ENCODE measurements at regions not wholly inside any gene's neighbourhood (a gene's known extent, or its start where the extent isn't known, plus 50 kb on each side); places are given as distances from the start of the nearest gene placed in this dataset.

DNA sequence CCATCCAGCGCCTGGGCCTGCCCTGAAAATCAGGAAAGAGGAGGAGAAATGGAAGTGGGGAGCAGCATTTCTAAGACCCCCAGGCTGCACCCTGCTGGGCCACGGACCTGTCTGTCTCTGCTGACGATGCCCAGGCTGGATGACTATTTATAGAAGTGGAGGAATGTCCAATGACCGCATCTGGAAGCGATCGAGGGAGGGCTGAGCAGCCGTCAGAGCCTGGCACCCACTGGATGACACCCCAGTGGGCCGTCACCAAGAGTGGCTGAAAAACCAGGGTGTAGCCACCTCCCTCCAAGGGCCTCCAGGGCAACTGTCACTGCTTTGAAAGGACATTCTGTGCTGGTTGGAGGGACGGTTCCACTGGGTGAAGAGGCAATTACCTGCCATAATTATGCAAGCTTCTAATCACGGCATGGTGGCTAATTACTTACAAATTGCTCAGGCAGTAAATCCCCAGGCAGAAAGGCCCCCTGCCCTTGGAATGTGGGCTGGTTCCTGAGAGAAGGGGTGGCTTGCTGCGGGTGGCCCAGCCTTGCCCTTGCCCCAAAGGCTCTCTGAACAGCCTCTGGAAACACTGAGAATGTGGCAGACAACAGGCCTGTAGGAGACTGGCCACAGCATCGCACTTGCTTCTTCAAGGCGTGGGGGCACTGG is 332.1 kb downstream of the C16orf95 start:
- Histone ChIP-seq H3K27ac (no peak overlapping the region), H3K36me3 (ENCODE audit: low read depth, missing control alignments) (no peaks in the 10 kb centered on the region), H3K27me3 (no peaks in the 10 kb centered on the region), H3K4me1 (no peaks in the 10 kb centered on the region), H3K9me3 (no peaks in the 10 kb centered on the region), H3K4me3 (no peak overlapping the region)
- TF ChIP-seq POLR2A (IDR thresholded peaks at IDR 0.05) = no peak
- TF ChIP-seq, protein P1, sequence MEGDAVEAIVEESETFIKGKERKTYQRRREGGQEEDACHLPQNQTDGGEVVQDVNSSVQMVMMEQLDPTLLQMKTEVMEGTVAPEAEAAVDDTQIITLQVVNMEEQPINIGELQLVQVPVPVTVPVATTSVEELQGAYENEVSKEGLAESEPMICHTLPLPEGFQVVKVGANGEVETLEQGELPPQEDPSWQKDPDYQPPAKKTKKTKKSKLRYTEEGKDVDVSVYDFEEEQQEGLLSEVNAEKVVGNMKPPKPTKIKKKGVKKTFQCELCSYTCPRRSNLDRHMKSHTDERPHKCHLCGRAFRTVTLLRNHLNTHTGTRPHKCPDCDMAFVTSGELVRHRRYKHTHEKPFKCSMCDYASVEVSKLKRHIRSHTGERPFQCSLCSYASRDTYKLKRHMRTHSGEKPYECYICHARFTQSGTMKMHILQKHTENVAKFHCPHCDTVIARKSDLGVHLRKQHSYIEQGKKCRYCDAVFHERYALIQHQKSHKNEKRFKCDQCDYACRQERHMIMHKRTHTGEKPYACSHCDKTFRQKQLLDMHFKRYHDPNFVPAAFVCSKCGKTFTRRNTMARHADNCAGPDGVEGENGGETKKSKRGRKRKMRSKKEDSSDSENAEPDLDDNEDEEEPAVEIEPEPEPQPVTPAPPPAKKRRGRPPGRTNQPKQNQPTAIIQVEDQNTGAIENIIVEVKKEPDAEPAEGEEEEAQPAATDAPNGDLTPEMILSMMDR (IDR thresholded peaks at IDR 0.05) = no peak
- no peak for DNase-seq
- 73 to 78% methylated on average over 10 to 13 of the region's 13 CpGs for WGBS, 2 donors
- intact Hi-C loops (cut with DNase I; ENCODE audit: low total_unique reads) = no loop called here

GRCh38 chr16:86985648-86986015 is 331.6 kb downstream of the C16orf95 start:
- no peak overlapping the region for H3K27ac ChIP-seq
- no peaks in the 10 kb centered on the region for H3K4me1 ChIP-seq
- intact Hi-C loops (cut with DNase I; ENCODE audit: low total_unique reads) = no loop called here
- H3K27me3 ChIP-seq = no peaks in the 10 kb centered on the region
- no peak overlapping the region for H3K4me3 ChIP-seq
- 85 to 89% methylated on average over 5 to 12 of the region's 12 CpGs for WGBS, 2 donors
- H3K36me3 ChIP-seq (ENCODE audit: low read depth, missing control alignments) = no peaks in the 10 kb centered on the region
- no peak for TF ChIP-seq POLR2A (IDR thresholded peaks at IDR 0.05)
- TF ChIP-seq, protein P1 (IDR thresholded peaks at IDR 0.05) = no peak
- H3K9me3 ChIP-seq = no peaks in the 10 kb centered on the region
- DNase-seq = no peak

GRCh38 chr16:86986136-86986535 is 331.1 kb downstream of the C16orf95 start:
- intact Hi-C loops (cut with DNase I; ENCODE audit: low total_unique reads) = no loop called here
- Histone ChIP-seq H3K4me1 (no peaks in the 10 kb centered on the region), H3K27me3 (no peaks in the 10 kb centered on the region), H3K4me3 (no peak overlapping the region), H3K27ac (no peak overlapping the region), H3K9me3 (no peaks in the 10 kb centered on the region), H3K36me3 (ENCODE audit: low read depth, missing control alignments) (no peaks in the 10 kb centered on the region)
- TF ChIP-seq POLR2A (IDR thresholded peaks at IDR 0.05) = no peak
- TF ChIP-seq, protein P1 (IDR thresholded peaks at IDR 0.05) = no peak
- no peak for DNase-seq
- 75 to 85% methylated on average over 6 to 7 of the region's 7 CpGs for WGBS, 2 donors

DNA sequence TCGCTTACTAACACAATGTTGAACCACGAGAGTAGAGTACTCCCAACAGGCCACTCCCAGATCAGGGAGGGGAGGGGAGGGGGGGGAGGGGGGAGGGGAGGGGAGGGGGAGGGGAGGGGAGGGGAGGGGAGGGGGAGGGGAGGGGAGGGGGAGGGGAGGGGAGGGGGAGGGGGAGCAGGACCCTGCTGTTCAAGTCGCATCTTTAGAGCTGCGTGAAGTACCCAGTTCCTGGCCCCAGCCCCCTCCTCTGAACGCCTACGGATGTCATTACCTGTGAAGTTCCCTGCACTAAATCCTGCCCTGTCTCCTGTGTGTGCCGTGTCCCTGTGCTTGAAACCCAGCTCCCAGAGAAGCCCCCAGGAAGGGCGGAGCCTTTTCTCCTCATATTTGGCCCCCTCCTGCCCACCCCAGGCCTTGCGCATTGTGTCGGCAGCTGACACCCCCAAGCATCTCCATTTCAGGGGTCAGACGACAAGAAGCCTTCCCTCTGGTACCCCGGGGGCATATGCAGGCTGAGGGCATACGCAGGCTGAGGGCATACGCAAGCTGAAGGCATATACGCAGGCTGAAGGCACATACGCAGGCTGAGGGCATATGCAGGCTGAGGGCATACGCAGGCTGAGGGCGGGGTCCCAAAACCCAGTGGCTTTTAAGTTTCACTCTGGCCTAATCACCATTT is 330.2 kb downstream of the C16orf95 start:
- no peak for DNase-seq
- no peaks in the 10 kb centered on the region for H3K36me3 ChIP-seq (ENCODE audit: low read depth, missing control alignments)
- 88 to 93% methylated on average over 17 to 18 of the region's 18 CpGs for WGBS, 2 donors

More for the DNA sequence above, 330.2 kb downstream of the C16orf95 start:
- intact Hi-C loops (cut with DNase I; ENCODE audit: low total_unique reads) = no loop called here
- Histone ChIP-seq H3K27me3 (no peaks in the 10 kb centered on the region), H3K4me1 (no peaks in the 10 kb centered on the region), H3K27ac (no peak overlapping the region), H3K4me3 (no peak overlapping the region), H3K9me3 (no peaks in the 10 kb centered on the region)
- no peak for TF ChIP-seq POLR2A (IDR thresholded peaks at IDR 0.05)
- TF ChIP-seq, protein P1 (IDR thresholded peaks at IDR 0.05) = no peak
